Inferior parietal cortex (tissue), 1 donor: ENCODE measurements at regions not wholly inside any gene's neighbourhood (a gene's known extent, or its start where the extent isn't known, plus 50 kb on each side); places are given as distances from the start of the nearest gene placed in this dataset.
A peak's percentile ranks its signal among the peaks of the same experiment; 100 is the strongest.
"Not testable (repeated sequence)": the region's sequence is repeated elsewhere in the genome, so short reads cannot be mapped to it uniquely, and the experiment has no call there.

Experiments used
- DNase-seq: peaks from one replicate; pipeline ENCODE4 v3.0.0-alpha.2; 2016; ENCODE audit errors: extremely low spot score

DNA sequence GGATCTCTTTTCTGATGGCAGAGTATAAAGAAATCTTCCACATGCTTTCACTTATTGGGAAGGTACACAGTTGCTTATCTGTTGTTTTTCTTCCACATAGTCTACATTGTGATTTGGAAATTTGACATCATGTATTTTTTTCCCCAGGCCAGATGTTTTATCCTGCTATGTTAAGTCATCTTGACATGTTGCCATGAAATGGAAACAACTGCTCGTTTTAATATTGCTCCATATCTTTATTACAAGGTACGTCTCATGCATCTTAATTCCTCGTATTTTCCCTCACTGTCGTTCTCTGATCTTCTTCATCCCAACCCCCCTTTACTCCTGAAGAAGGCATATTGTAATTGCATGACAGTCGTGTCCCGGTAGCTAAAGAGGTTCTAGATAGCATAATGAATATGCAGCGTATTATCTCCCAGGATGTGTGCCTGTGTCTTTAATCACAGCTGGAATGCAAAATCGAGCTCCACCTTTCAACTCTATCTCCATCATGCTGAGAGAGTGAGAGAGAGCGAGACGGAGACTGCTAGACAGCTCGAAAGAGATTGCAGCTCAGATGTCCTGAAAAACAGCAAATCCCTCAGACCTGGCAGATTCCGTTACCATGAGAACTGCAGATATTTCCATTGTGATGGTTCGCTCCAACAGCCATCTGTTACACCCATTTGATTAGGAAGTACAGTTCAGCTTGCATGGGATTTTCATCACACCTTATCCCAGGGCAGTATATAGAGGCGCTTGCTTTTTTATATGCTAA is 281.7 kb downstream of the TMEM38B start:
- DNase-seq, result peak; percentile 55

DNA sequence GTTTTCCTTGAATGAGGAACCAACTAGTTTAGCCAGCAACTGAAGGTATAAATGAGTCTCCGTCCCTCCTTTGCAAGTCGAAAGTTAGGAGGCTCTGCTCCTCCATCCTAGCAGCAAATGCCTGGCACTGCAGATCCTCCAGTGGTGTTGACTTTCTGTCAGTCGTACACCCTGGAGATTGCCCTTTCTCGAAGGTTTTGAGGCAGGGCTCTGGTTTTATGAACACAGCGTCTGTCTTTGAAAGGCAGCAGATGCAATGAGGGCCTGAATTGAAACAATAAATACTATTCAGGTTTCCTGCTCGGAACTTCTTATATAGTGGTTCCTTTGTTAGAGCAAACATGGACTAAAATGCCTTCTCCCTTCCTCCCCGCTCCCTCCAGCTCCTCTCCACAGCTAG is 284.0 kb downstream of the TMEM38B start:
- peak; percentile 52 for DNase-seq

- DNase-seq, result no peak
Observed at GRCh38 chr9:105978826-105979225, 284.5 kb downstream of the TMEM38B start.

GRCh38 chr9:105979290-105979689 is 284.9 kb downstream of the TMEM38B start:
- no peak for DNase-seq

GRCh38 chr9:105984714-105985113 is 290.4 kb downstream of the TMEM38B start:
- DNase-seq, result no peak

DNA sequence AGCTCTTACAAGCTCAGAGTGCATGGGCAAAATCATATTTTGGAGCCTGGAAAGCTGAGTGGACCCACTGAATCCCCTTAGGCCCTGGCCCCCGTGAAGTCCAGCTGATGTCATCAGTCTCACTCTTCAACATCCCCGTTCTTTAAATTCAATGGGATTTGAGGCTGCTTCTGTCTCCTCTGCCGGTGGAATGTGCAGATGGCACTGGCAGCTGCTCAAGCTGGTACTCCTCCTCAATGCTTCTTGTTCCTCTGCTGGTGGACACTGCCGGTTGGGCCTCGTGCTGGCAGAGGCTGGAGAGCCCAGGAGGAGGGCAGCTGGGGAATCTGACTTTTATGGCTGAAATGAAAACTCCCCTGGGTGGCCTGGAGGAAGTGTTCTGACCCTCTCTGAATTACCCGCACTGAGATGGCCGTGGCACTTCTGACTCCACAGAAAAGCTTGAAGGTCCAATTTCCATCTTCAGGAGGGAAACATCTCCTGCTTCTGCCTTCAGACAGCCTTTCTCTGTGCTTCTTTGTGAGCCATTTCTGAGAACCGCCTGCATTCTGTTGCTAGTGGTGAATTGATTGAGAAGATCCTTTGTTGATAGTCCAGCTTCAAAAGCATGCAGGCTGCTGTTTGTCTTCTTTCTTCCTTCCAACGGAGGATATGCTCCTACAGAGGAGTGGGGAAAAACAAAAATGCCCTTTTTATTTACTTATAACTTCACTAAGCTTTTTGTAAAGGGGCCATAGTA is 298.9 kb downstream of the TMEM38B start:
- peak; percentile 57 for DNase-seq

DNA sequence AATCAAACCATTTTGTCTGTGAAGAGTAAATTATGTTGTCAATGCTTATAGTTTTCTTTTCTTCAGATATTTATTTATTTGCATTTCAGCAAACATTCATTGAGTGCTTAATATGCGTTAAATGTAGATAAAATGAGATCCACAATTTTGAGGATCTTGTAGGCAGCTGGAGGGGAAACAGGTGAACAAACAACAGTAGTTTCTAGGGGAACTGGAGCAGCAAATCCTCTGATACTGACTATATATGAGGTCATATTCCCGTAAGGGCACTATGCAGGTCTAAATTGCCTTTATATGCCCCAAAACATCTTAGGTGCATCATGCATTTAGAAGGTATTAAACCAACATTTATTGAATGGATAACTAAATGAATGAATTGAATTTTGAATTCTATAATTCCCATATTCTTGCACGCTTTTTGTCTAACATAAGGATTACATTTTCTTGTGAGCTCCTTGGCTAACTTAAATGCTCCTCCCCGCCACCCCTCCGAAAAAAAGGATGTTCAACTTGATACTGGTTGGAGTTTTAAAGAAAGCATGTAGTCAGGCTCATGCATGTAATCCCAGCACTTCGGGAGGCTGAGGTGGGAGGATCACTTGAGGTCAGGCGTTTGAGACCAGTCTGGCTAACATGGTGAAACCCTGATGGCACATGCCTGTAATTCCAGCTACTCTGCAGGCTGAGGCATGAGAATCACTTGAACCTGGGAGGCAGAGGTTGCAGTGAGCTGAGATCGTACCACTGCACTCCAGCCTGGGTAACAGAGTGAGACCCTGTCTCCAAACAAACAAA is 299.8 kb downstream of the TMEM38B start:
- no peak for DNase-seq

DNA sequence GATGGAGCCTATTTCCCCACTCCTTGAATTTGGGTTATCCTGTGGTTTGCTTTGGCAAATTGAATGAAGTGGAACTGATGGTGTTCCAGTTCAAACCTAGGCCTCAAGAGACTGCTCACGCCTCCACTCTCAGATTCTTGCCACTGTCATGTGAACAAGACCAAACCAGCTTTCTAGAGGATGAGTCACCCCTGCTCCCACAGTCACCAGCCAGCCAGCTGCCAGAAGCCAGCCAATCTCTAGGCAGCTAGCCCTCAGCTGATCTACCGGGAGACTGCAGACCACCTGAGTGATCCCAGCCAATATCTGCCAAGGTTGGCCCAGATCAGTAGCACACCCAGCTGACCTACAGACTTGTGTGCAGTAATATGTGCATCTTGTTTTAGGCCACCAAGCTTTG is 300.6 kb downstream of the TMEM38B start:
- DNase-seq, result no peak

DNA sequence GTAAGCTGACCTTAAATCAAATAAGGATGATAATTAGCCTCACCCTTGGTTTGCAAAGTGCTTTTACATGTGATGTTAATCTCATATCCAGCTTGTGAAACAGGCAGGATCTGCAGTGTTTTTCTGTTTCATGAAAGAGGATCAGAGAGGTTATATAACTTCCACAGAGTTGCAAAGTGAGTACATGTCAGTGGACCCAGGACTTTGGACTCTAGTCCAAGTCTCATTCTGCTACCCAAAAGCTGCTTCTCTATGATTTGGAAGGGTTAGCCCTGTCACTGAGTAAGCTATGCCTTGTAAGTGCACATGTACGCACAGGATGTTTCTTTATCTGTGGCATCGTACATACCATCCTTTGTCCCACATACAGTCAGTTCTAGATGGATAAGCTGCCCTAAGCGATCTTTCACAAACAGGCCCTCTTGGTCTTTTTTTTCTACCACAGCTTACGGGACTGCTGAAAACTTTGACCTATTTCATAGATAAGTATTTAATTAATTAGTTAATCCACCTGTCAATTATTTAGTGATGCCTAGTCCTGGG is 322.9 kb downstream of the TMEM38B start:
- no peak for DNase-seq

- DNase-seq, result no peak
Observed at GRCh38 chr9:106019039-106019680, 324.8 kb downstream of the TMEM38B start.

- no peak for DNase-seq
Observed at GRCh38 chr9:106019702-106020101, 325.4 kb downstream of the TMEM38B start.

GRCh38 chr9:106020186-106020585 is 325.8 kb downstream of the TMEM38B start:
- no peak for DNase-seq

GRCh38 chr9:106023455-106023854 is 329.1 kb downstream of the TMEM38B start:
- DNase-seq, result no peak

GRCh38 chr9:106025453-106025852 is 331.1 kb downstream of the TMEM38B start:
- no peak for DNase-seq

DNA sequence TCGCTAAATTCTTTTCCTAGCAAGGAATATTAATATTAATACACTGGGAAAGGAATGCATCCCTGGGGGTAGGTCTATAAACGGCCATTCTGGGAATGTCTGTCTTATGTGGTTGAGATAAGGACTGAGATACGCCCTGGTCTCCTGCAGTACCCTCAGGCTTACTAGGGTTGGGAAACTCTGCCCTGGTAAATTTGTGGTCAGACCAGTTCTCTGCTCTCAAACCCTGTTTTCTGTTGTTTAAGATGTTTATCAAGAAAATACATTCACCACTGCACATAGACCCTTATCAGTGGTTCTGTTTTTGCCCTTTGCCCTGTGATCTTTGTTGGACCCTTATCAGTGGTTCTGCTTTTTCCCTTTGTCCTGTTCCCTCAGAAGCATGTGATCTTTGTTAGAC is 335.8 kb downstream of the TMEM38B start:
- not testable (repeated sequence) for DNase-seq

DNA sequence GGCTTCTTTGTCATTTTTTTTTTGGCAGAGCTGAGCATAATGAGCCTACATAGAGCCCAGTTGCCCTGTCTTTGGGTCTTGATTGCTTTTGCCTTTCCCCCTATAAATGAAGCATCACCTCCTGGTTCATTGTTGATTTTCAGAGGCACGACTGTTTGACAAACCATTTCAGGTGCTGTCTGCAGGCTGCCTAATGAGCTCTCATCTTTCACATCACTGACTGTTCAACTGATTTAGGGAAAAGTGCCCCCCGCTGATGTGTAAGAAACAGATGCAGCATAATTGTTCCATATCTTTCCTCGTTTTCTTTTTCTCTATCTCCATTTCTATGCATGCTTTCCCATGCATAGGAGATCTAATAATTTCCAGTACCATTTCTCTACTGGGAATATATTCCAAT is 338.6 kb downstream of the TMEM38B start:
- DNase-seq, result no peak

GRCh38 chr9:106035806-106036205 is 341.5 kb downstream of the TMEM38B start:
- DNase-seq, result no peak

- no peak for DNase-seq
Observed at GRCh38 chr9:106038266-106039001, 344.1 kb downstream of the TMEM38B start.

GRCh38 chr9:106039151-106039935 is 345.0 kb downstream of the TMEM38B start:
- no peak for DNase-seq

- DNase-seq, result not testable (repeated sequence)
Observed at GRCh38 chr9:106041920-106042319, 347.6 kb downstream of the TMEM38B start.
